ENCODE measurements at regions not wholly inside any gene's neighbourhood (a gene's known extent, or its start where the extent isn't known, plus 50 kb on each side); places are given as distances from the start of the nearest gene placed in this dataset.

DNA sequence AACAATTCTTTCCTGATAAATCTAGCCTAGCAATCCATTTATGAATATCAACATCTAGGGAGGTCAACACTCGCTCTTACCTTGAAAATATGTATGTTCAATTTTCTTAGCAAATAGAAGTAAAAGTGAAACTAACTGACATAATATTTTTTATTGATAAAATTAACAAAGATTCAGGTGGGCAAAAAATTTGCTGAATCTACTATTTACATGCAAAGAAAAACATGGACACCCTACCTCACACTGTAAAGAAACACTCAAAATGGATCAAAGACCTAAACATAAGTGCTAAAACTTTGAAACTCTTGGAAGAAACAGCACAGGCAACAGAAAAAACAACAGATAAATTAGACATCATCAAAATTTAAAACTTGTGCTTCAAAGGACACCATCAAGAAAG, 151.6 kb upstream of the MYRIP start:
- Histone ChIP-seq H3K9me3 (no peaks in the 10 kb centered on the region), H3K36me3 (no peaks in the 10 kb centered on the region), H3K27me3 (no peaks in the 10 kb centered on the region), H3K4me3 (no peak overlapping the region), H3K27ac (no peak overlapping the region), H3K4me1 (no peaks in the 10 kb centered on the region)
- no peak for DNase-seq
- 71 to 92% methylated on average over 1 of the region's 1 CpG for WGBS, 2 donors (ENCODE audit: low coverage in 1 of 2)
- TF ChIP-seq POLR2AphosphoS5 (IDR thresholded peaks at IDR 0.05) (no peak), POLR2A (IDR thresholded peaks at IDR 0.05) (no peak), EP300 (IDR thresholded peaks at IDR 0.05; ENCODE audit: low read depth) (no peak)
- TF ChIP-seq, protein P1, sequence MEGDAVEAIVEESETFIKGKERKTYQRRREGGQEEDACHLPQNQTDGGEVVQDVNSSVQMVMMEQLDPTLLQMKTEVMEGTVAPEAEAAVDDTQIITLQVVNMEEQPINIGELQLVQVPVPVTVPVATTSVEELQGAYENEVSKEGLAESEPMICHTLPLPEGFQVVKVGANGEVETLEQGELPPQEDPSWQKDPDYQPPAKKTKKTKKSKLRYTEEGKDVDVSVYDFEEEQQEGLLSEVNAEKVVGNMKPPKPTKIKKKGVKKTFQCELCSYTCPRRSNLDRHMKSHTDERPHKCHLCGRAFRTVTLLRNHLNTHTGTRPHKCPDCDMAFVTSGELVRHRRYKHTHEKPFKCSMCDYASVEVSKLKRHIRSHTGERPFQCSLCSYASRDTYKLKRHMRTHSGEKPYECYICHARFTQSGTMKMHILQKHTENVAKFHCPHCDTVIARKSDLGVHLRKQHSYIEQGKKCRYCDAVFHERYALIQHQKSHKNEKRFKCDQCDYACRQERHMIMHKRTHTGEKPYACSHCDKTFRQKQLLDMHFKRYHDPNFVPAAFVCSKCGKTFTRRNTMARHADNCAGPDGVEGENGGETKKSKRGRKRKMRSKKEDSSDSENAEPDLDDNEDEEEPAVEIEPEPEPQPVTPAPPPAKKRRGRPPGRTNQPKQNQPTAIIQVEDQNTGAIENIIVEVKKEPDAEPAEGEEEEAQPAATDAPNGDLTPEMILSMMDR (IDR thresholded peaks at IDR 0.05), result no peak
- intact Hi-C loops (cut with DNase I; ENCODE audit: low total_unique reads) (no loop called here), in situ Hi-C loops (cut with MboI; ENCODE audit: low pct_ligation_motif_present in 1 of 4, low pct_unique_long_range_greater_than_20kb in 1 of 4, low sequenced_read_pairs in 3 of 4) (no loop called here)

DNA sequence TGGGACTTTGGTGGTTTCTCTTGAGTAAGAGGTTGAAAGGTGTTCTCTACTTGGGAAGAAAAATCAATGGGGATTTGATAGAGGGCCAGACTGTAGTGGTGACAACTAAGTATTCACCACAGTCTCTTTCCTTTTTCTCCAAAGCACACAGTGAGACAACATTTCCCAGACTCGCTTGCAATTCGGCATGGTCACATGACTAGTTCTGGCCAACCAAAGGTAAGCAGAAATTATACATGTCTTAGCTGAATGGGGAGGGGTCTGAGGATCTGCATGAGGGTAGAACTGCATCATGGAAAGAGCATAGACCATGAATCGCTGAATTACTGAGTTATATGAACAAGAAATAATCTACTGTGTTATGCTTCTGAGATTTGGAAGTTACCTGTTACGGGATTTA, 144.5 kb upstream of the MYRIP start:
- in situ Hi-C loops (cut with MboI; ENCODE audit: low pct_ligation_motif_present in 1 of 4, low pct_unique_long_range_greater_than_20kb in 1 of 4, low sequenced_read_pairs in 3 of 4), result no loop called here

DNA sequence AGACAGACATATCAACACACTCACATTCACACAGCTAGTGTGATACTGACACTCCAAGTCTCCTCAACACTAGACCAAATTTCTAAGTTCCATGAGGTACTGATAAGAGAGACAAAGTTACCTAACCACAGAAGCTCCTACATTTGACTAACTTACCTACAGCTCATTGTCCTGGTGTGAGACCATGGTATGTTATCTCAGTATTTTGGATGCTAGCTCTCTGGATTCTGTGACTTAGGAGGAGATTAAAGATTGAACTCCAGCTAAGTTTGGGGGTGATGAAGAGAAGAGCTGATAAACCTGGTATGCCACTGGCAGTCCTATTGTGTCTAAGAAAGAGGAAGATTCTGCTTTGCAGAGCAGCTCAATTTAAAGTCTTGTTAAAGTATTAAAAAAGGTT, 144.0 kb upstream of the MYRIP start:
- TF ChIP-seq POLR2A (IDR thresholded peaks at IDR 0.05) (no peak), POLR2AphosphoS5 (IDR thresholded peaks at IDR 0.05) (no peak), EP300 (IDR thresholded peaks at IDR 0.05; ENCODE audit: low read depth) (no peak)
- TF ChIP-seq, protein P1 (IDR thresholded peaks at IDR 0.05), result no peak
- no peaks in the 10 kb centered on the region for H3K4me1 ChIP-seq
- no peaks in the 10 kb centered on the region for H3K27me3 ChIP-seq
- no peak for DNase-seq
- no peak overlapping the region for H3K27ac ChIP-seq
- in situ Hi-C loops (cut with MboI; ENCODE audit: low pct_ligation_motif_present in 1 of 4, low pct_unique_long_range_greater_than_20kb in 1 of 4, low sequenced_read_pairs in 3 of 4) (no loop called here), intact Hi-C loops (cut with DNase I; ENCODE audit: low total_unique reads) (no loop called here)
- no peaks in the 10 kb centered on the region for H3K9me3 ChIP-seq
- no peaks in the 10 kb centered on the region for H3K36me3 ChIP-seq
- no peak overlapping the region for H3K4me3 ChIP-seq

More for the DNA sequence above, 144.5 kb upstream of the MYRIP start:
- TF ChIP-seq EP300 (IDR thresholded peaks at IDR 0.05; ENCODE audit: low read depth) (no peak), POLR2AphosphoS5 (IDR thresholded peaks at IDR 0.05) (no peak), POLR2A (IDR thresholded peaks at IDR 0.05) (no peak)
- TF ChIP-seq, protein P1 (IDR thresholded peaks at IDR 0.05), result no peak
- H3K36me3 ChIP-seq, result no peaks in the 10 kb centered on the region
- WGBS, 2 donors (ENCODE audit: low coverage in 1 of 2), result 90 to 93% methylated on average over 3 to 4 of the region's 4 CpGs
- DNase-seq, result no peak
- no peak overlapping the region for H3K27ac ChIP-seq
- H3K9me3 ChIP-seq, result no peaks in the 10 kb centered on the region
- H3K27me3 ChIP-seq, result no peaks in the 10 kb centered on the region
- H3K4me1 ChIP-seq, result no peaks in the 10 kb centered on the region
- intact Hi-C loops (cut with DNase I; ENCODE audit: low total_unique reads), result no loop called here
- H3K4me3 ChIP-seq, result no peak overlapping the region

DNA sequence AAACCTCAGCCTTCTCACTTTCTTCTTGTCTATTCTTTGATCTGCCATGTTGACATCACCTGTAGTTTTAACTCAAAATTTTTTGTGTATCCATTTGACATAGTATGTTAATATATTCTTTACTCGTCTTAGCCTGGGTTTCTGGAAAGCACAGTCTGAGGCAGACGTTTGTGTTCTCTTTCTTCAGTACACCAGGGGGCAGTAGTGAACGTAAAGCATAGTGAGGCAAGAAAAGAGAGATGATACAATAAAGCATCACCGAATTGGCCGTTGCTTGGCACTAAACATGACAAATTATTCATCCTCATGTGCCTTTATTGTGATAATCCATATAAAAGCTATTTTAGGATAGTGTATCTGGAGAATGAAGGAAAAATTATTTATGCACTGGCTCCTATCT, 141.0 kb upstream of the MYRIP start:
- Histone ChIP-seq H3K27me3 (no peaks in the 10 kb centered on the region), H3K9me3 (no peaks in the 10 kb centered on the region), H3K36me3 (no peaks in the 10 kb centered on the region), H3K27ac (no peak overlapping the region), H3K4me3 (no peak overlapping the region), H3K4me1 (no peaks in the 10 kb centered on the region)
- DNase-seq, result no peak
- 11 to 17% methylated on average over 5 of the region's 5 CpGs for WGBS, 2 donors (ENCODE audit: low coverage in 1 of 2)
- TF ChIP-seq, protein P1 (IDR thresholded peaks at IDR 0.05), result peak; percentile 34 to 55 (median 43)
- TF ChIP-seq POLR2AphosphoS5 (IDR thresholded peaks at IDR 0.05), result no peak
- intact Hi-C loops (cut with DNase I; ENCODE audit: low total_unique reads), result no loop called here
- in situ Hi-C loops (cut with MboI; ENCODE audit: low pct_ligation_motif_present in 1 of 4, low pct_unique_long_range_greater_than_20kb in 1 of 4, low sequenced_read_pairs in 3 of 4), result no loop called here
